HepG2 (cell line): ENCODE measurements at regions not wholly inside any gene's neighbourhood (a gene's known extent, or its start where the extent isn't known, plus 50 kb on each side); places are given as distances from the start of the nearest gene placed in this dataset.

Experiments used
- CTCF ChIP-seq: sonication (generic); formaldehyde crosslinking; IDR thresholded peaks from 2 replicates; pipeline ENCODE4 v1.5.0; 2020; ENCODE audit warnings: mild to moderate bottlenecking, missing genetic modification reagents, moderate library complexity
- ISX ChIP-seq: sonication (generic); formaldehyde crosslinking; conservative IDR thresholded peaks from 2 replicates; pipeline ENCODE4 v1.5.0; 2020; ENCODE audit warnings: missing genetic modification reagents
- JUND ChIP-seq: sonication (generic); formaldehyde crosslinking; IDR thresholded peaks from 2 replicates; pipeline ENCODE4 v1.8.0; 2022; ENCODE audit warnings: mild to moderate bottlenecking, missing genetic modification reagents
- ZNF3 ChIP-seq: IDR thresholded peaks from 2 replicates; pipeline ENCODE4 v1.7.0; 2017; ENCODE audit warnings: inconsistent platforms

- no peak for TF ChIP-seq CTCF
- no peak for TF ChIP-seq ZNF3 (CRISPR knock-in tag)
- no peak for TF ChIP-seq ISX (CRISPR knock-in tag)
- no peak for TF ChIP-seq JUND (CRISPR knock-in tag)
These were observed 319.5 kb upstream of the FAT3 start for GRCh38 chr11:91904792-91905785.
